PC-3 (cell line): ENCODE measurements at regions not wholly inside any gene's neighbourhood (a gene's known extent, or its start where the extent isn't known, plus 50 kb on each side); places are given as distances from the start of the nearest gene placed in this dataset.

Source experiments
- ATAC-seq: fragments of 200-7000 bp; cut with Tn5 transposase; 2 replicates; pipeline ENCODE4 v1.9.1; 2020; ENCODE audit warnings: mild to moderate bottlenecking, moderate library complexity
- BruUV-seq: library from RNA; stranded (reverse); fragments of 400-500 nt; replicated peaks from 2 replicates; lab custom pipeline; 2021; lab: Mats Ljungman, UMichigan
- CTCF ChIA-PET: fragments of 300-600 bp; sonication (Branson Sonifier 250); formaldehyde crosslinking; loops from one replicate; lab custom pipeline; 2022; ENCODE audit warnings: antibody characterized with exemption; lab: Charles Lee
- POLR2A ChIA-PET: fragments of 300-600 bp; sonication (Branson Sonifier 250); formaldehyde crosslinking; loops from one replicate; lab custom pipeline; 2022; ENCODE audit warnings: antibody characterized with exemption; ENCODE audit not compliant: unreplicated experiment; lab: Charles Lee
- DNase-seq: peaks from one replicate; pipeline ENCODE4 v3.0.0-alpha.2; 2015
- H2AFZ ChIP-seq: fragments of 300-600 bp; sonication (generic); 2 replicates; pipeline ENCODE4 v1.6.0; 2016; ENCODE audit warnings: antibody characterized with exemption, low read length
- H3F3A ChIP-seq: fragments of 300-600 bp; sonication (generic); one replicate; pipeline ENCODE4 v1.6.0; 2017; ENCODE audit warnings: antibody characterized with exemption, low read length, control low read depth, mild to moderate bottlenecking; ENCODE audit not compliant: unreplicated experiment
- H3K27ac ChIP-seq: fragments of 300-600 bp; sonication (generic); 2 replicates; pipeline ENCODE4 v1.5.1; 2016; ENCODE audit warnings: mild to moderate bottlenecking, low read length
- H3K27me3 ChIP-seq: fragments of 300-600 bp; sonication (generic); 2 replicates; pipeline ENCODE4 v1.6.1; 2016; ENCODE audit warnings: low read length, mixed read lengths
- H3K36me3 ChIP-seq: fragments of 300-600 bp; sonication (generic); 2 replicates; pipeline ENCODE4 v1.6.1; 2016; ENCODE audit warnings: low read depth, mixed run types, low read length, mixed read lengths
- H3K4me1 ChIP-seq: fragments of 300-600 bp; sonication (generic); 2 replicates; pipeline ENCODE4 v1.5.1; 2016; ENCODE audit warnings: low read length; ENCODE audit not compliant: insufficient read depth
- H3K4me2 ChIP-seq: fragments of 300-600 bp; sonication (generic); 2 replicates; pipeline ENCODE4 v1.6.0; 2016; ENCODE audit warnings: low read length
- H3K4me3 ChIP-seq: fragments of 300-600 bp; sonication (generic); 2 replicates; pipeline ENCODE4 v1.5.1; 2016; ENCODE audit warnings: mild to moderate bottlenecking, low read length, mixed read lengths
- H3K79me2 ChIP-seq: fragments of 300-600 bp; sonication (generic); 2 replicates; pipeline ENCODE4 v1.6.1; 2017; ENCODE audit warnings: low read length, mixed read lengths
- H3K9ac ChIP-seq: fragments of 300-600 bp; sonication (generic); 2 replicates; pipeline ENCODE4 v1.6.0; 2016; ENCODE audit warnings: mild to moderate bottlenecking, low read length
- H3K9me2 ChIP-seq: fragments of 300-600 bp; sonication (generic); replicated peaks from 2 replicates; pipeline ENCODE4 v1.6.1; 2016; ENCODE audit warnings: mixed run types, low read length, mixed read lengths
- H3K9me3 ChIP-seq: fragments of 300-600 bp; sonication (generic); 2 replicates; pipeline ENCODE4 v1.6.1; 2016; ENCODE audit warnings: low read length, mixed read lengths
- H4K20me1 ChIP-seq: fragments of 300-600 bp; sonication (generic); 2 replicates; pipeline ENCODE4 v1.6.1; 2016; ENCODE audit warnings: low read length, mixed read lengths
- EZH2 ChIP-seq: fragments of 300-600 bp; sonication (generic); IDR thresholded peaks from one replicate; pipeline ENCODE4 v1.6.1; 2017; ENCODE audit warnings: antibody characterized with exemption, mild to moderate bottlenecking, low read length; ENCODE audit not compliant: unreplicated experiment
- EZH2phosphoT487 ChIP-seq: fragments of 300-600 bp; sonication (generic); IDR thresholded peaks from 2 replicates; pipeline ENCODE4 v1.6.1; 2018; ENCODE audit warnings: mild to moderate bottlenecking, antibody characterized with exemption, low read length, borderline replicate concordance
- intact Hi-C: fragments of 100-400 bp; cut with micrococcal nuclease; formaldehyde crosslinking; loops from 2 replicates; pipeline ENCODE4 v1.9.0; 2023
- TF ChIP-seq, protein P1 (sequence below): fragments of 300-600 bp; sonication (generic); conservative IDR thresholded peaks from 2 replicates; pipeline ENCODE4 v1.5.1; 2017; ENCODE audit warnings: antibody characterized with exemption, low read depth, mild to moderate bottlenecking, low read length

DNA sequence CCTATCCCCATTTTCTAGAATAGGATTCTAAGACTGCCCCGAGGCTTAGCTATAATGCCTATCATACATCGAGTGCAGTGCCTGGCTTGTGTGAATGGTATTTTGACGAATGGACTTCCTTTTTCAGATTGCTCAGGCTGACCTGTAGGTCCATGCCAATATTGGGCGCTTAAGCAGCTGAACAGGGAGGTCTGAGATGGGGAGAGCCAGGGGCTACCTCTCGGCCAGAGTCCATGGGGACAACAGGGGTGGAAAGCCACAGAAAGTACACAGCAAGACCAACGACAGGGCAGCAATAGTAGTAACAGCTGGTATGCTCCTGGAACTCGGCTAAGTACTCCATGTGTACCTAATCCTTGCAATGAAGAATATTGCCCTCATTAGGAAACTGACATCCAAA is 91.7 kb upstream of the WSCD1 start:
- Histone ChIP-seq H3K79me2 (no peaks in the 10 kb centered on the region), H3K27ac (no peak overlapping the region), H3K9ac (no peak overlapping the region), H4K20me1 (no peaks in the 10 kb centered on the region), H3K27me3 (no peaks in the 10 kb centered on the region), H3K36me3 (no peaks in the 10 kb centered on the region), H3K4me2 (no peak overlapping the region), H3K9me3 (peaks cover 1% of the 10 kb centered on the region; the same call in 1 of the 2 replicates), H3K9me2 (no peaks in the 10 kb centered on the region), H3K4me1 (no peaks in the 10 kb centered on the region), H3K4me3 (no peak overlapping the region), H2AFZ (no peak overlapping the region), H3F3A (no peaks in the 10 kb centered on the region)
- ChIA-PET CTCF (no interaction called here), POLR2A (no interaction called here)
- intact Hi-C loops, result no loop called here
- TF ChIP-seq EZH2, result no peak
- DNase-seq (no peak), ATAC-seq (no peak)
- BruUV-seq, result no TSS peak

DNA sequence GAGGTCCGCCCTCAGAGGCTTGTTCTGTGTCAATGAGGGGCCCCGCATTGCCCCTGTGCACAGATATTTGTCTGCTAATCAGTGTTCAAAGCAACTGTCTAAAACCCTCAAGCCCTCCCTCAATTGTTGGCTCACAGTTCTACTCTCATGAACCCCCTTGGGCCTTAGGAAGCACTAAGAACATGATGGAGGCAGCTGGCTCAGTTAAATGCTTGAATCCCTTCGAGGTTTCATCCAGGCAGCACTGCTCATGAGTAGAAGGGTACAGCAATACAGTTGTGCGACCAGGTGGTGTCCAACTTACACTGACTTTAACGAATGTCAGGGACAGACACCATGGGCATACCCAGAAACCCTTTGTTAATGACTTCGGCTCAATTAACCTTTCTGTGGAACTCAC is 89.2 kb upstream of the WSCD1 start:
- no peaks in the 10 kb centered on the region for H3K4me1 ChIP-seq
- no peaks in the 10 kb centered on the region for H3K27me3 ChIP-seq
- H3K27ac ChIP-seq, result no peak overlapping the region
- no peaks in the 10 kb centered on the region for H3K9me3 ChIP-seq
- BruUV-seq, result no TSS peak
- H3K79me2 ChIP-seq, result no peaks in the 10 kb centered on the region
- no peaks in the 10 kb centered on the region for H4K20me1 ChIP-seq
- H3K9ac ChIP-seq, result no peak overlapping the region
- TF ChIP-seq, protein P1, sequence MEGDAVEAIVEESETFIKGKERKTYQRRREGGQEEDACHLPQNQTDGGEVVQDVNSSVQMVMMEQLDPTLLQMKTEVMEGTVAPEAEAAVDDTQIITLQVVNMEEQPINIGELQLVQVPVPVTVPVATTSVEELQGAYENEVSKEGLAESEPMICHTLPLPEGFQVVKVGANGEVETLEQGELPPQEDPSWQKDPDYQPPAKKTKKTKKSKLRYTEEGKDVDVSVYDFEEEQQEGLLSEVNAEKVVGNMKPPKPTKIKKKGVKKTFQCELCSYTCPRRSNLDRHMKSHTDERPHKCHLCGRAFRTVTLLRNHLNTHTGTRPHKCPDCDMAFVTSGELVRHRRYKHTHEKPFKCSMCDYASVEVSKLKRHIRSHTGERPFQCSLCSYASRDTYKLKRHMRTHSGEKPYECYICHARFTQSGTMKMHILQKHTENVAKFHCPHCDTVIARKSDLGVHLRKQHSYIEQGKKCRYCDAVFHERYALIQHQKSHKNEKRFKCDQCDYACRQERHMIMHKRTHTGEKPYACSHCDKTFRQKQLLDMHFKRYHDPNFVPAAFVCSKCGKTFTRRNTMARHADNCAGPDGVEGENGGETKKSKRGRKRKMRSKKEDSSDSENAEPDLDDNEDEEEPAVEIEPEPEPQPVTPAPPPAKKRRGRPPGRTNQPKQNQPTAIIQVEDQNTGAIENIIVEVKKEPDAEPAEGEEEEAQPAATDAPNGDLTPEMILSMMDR, result no peak
- TF ChIP-seq EZH2phosphoT487 (no peak), EZH2 (no peak)
- ATAC-seq, result no peak
- intact Hi-C loops, result no loop called here
- POLR2A ChIA-PET, result no interaction called here
- H3K36me3 ChIP-seq, result no peaks in the 10 kb centered on the region
- H3K4me3 ChIP-seq, result no peak overlapping the region
- H3K4me2 ChIP-seq, result no peak overlapping the region
- no peaks in the 10 kb centered on the region for H3F3A ChIP-seq
- no peaks in the 10 kb centered on the region for H3K9me2 ChIP-seq
- no peak for DNase-seq
- no peak overlapping the region for H2AFZ ChIP-seq
- CTCF ChIA-PET, result no interaction called here

DNA sequence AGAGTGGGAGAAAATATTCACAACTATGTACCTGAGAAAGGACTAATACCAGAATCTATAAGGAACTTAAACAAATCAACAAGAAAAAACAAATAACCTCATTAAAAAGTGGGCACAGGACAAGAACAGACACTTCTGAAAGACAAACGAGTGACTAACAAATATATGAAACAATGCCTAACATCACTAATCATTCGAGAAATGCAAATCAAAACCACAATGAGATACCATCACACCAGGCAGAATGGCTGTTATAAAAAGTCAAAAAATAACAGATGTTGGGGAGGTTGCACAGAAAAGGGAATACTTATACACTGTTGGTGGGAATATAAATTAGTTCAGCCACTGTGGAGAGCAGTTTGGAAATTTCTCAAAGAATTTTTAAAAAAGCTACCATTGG is 83.5 kb upstream of the WSCD1 start:
- Histone ChIP-seq H3K36me3 (no peaks in the 10 kb centered on the region), H3K27me3 (no peaks in the 10 kb centered on the region), H3K4me1 (no peaks in the 10 kb centered on the region), H3K4me2 (no peak overlapping the region), H3F3A (no peaks in the 10 kb centered on the region), H3K27ac (no peak overlapping the region), H3K4me3 (no peak overlapping the region), H3K79me2 (no peaks in the 10 kb centered on the region), H3K9me3 (no peaks in the 10 kb centered on the region), H4K20me1 (no peaks in the 10 kb centered on the region), H2AFZ (no peak overlapping the region), H3K9me2 (no peaks in the 10 kb centered on the region), H3K9ac (no peak overlapping the region)
- no TSS peak for BruUV-seq
- intact Hi-C loops, result no loop called here
- POLR2A ChIA-PET, result no interaction called here
- ATAC-seq, result no peak
- CTCF ChIA-PET, result no interaction called here
- DNase-seq, result no peak
- TF ChIP-seq EZH2, result no peak
- TF ChIP-seq EZH2phosphoT487, result no peak
- TF ChIP-seq, protein P1, result no peak
